GM18502 (cell line): ENCODE measurements at regions not wholly inside any gene's neighbourhood (a gene's known extent, or its start where the extent isn't known, plus 50 kb on each side); places are given as distances from the start of the nearest gene placed in this dataset.

ENCODE experiments used
- ATAC-seq: cut with Tn5 transposase; IDR thresholded peaks from one replicate; pipeline ENCODE4 v1.9.1; 2021; ENCODE audit warnings: mild to moderate bottlenecking; ENCODE audit not compliant: unreplicated experiment, poor library complexity

DNA sequence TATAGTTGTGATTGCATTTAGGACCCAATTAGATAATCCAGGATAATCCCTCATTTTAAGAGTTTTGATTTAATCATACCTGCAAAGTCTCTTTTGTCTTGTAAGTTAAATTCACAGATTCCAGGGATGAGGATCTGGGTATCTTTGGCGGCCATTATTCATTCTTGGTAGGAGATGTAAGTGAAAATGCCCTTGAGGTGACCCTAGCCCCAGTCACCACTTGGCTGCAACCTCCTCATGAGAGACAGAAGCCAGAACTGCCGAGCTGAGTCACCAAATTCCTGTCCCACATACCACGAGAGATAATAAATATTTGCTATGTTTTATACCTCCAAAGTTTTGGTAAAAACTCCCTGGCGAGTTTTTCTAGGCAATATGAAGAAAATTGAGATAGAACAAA, 389.4 kb downstream of the RFC3 start:
- no peak for ATAC-seq

GRCh38 chr13:34207872-34208271, 389.9 kb downstream of the RFC3 start:
- no peak for ATAC-seq

DNA sequence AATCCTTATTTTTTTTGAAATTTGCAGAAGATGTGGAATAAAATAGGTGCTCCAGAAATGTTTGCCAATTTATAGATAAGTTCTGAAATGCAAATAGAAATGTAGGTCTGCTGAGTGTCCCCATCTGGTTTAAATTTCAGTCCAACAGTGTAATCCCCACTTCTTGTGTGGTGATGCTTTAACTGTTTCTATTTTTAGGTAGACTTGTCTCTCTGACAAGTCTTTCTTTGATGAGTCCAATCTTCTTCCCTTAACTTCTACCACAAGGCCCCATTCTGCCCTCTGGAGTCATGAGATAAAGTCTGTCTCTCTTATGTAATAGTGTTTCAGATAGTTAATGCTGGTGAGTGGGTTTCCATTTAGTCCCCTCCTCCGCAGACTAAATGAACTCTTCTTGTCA, 390.4 kb downstream of the RFC3 start:
- no peak for ATAC-seq

DNA sequence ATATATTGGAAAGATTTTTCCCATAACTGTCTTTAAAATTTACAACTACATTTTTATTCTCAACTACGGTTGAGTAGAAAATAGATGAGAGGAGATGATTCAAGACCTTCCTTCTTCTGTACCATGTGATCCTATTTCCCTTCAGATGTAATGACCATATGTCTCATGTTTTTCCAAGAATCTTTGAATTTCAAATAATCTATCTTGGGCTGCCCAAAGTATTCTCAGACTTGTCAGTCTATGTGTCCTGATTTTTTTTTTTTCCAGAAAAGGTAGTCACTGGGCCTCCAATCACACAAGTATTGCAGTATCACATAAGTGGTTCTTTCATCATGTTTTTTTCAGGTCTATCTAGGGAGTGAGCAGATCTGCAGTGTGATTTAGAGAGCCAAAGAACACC, 392.4 kb downstream of the RFC3 start:
- no peak for ATAC-seq

- no peak for ATAC-seq
Observed at GRCh38 chr13:34214686-34215085, 396.7 kb downstream of the RFC3 start.

GRCh38 chr13:34216256-34216655, 398.3 kb downstream of the RFC3 start:
- no peak for ATAC-seq

- no peak for ATAC-seq
Observed at GRCh38 chr13:34217343-34218025, 399.5 kb downstream of the RFC3 start.

DNA sequence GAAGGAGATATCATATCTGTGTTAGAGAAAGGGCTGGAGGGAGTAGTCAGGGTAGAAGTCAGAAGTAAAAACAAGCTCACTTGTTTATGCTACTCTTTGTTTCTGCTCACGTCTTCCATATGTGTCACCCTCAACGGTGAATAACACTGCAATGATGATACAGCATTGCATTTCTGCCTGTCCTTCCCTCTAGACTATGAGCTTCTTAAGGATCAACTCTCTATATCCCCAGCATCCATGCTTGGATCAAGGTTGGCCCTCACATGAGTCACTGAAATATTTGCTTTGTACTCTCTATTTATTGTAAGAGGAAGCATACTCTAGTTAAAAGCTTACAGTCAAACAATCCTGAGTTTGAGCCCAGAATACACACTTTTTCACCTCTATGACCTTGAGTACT, 406.0 kb downstream of the RFC3 start:
- no peak for ATAC-seq

- no peak for ATAC-seq
Observed at GRCh38 chr13:34224877-34225276, 406.9 kb downstream of the RFC3 start.

DNA sequence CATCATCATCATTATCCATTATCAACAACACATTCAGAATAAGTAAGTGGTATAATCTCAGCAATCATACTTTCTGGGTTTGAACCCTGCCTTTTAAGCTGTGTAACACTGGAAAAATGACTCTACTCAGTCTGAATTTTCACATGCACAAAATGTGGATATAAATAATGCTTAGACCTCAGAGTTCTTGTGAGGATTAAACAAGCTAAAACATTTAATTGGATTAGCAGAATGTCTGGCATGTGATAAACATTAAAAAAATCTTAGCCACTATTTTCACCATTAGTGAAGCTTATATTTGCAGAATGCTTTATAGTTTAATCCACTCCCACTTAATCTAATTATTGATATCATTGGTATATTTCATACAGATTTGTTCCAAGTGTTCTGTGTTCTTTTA, 412.3 kb downstream of the RFC3 start:
- ATAC-seq = no peak

DNA sequence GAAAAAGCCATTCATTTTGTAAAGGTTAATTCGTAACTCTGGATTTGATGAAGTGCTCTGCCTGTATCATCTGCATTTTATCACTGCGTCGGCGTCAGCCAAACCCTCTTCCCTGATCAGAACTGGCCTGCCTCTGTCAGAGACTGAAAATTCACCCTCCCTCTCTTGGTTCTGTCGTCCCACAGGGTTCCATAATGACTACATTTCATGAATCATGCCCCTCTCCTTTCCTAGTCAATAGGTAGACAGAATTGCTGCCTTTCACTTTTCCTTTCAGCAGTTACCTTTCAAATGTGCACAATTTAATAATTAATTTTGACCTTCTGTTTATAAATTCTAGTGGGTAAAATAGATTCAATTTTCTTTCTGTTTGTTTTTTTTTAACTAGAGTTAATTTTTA, 423.4 kb downstream of the RFC3 start:
- ATAC-seq = no peak

DNA sequence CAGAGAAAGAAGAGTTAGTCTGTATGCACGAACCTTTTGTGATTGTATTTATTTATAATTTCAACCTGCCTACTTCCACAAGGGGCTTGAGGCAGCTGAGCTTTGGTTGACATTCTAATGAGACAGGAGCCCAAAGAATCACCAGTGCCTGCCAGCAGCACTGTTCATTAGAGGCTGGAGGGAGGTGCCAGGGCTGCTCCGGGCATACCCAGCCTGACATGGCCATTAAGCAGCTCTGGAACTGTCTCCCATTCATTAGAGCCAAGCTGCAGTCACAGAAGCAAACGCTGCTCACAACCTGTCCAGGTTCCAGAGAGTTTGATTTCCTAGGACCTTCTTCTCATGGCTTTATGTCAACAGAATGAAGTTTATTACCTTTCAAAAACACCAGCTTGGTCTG, 425.5 kb downstream of the RFC3 start:
- ATAC-seq = no peak

- no peak for ATAC-seq
Observed at GRCh38 chr13:34246511-34246910, 428.6 kb downstream of the RFC3 start.

GRCh38 chr13:34247596-34247995, 429.6 kb downstream of the RFC3 start:
- ATAC-seq = no peak

GRCh38 chr13:34249546-34250039, 431.6 kb downstream of the RFC3 start:
- ATAC-seq = no peak

DNA sequence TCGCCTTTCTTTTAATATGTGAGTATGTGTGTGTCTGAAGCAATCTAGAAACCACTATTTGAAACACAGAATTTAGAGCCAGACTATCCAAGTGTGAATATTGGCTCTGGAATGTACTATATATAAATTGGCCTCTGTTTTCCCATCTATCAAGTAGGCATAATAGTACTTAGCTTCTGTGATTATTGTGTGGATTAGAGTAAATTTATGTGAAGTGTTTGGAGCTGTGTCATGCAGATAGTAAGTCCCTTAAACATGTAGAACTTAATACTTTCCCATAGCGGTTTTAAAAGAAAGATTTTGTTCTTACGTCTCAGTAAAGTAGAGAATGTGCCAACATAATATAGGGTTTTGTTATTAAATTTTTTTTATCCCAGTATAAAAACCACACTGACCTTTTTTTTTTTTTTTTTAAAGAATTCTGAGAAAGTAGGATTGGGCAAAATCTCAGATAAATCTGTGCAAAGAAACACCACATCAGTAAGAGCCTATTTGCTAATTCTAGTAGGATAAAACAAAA, 432.3 kb downstream of the RFC3 start:
- no peak for ATAC-seq

DNA sequence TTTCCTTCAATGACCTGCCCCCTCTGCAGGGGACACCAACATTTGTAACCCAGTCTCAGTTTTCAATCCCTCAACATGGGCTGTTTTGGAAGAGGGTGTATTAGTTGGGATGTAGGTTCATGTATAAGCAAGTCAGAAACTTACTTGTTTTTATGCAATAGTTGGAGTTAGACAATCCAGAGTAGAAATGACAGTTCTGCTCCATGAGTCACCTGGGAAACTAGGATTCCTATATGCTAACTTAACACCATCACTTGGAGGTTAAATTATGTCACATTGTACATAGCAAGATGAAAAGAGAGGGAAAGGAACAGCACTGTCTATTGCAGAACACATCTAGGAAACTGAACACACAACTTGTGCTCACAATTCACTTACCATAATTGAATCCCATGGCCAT, 436.4 kb downstream of the RFC3 start:
- ATAC-seq = no peak

- no peak for ATAC-seq
Observed at GRCh38 chr13:34255711-34256110, 437.8 kb downstream of the RFC3 start.

- no peak for ATAC-seq
Observed at GRCh38 chr13:34256236-34256635, 438.3 kb downstream of the RFC3 start.

DNA sequence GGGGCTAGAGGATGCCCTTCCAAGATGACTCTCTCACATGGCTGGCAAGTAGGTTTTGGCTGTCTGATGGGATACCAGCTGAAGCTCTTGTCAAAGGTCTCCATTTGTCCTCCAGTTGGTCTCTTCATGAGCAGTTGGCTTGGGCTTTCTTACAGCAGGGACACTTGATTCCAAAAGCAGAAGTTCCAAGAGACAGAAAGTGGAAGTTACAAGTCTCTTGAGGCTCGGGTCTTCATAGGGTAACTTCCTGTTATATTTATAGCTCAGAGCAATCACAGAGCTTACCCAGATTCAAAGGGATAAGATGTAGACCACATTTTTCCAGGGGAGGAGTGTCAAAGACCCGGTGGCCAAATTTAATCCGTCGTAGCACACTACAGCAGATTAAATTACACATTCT, 440.0 kb downstream of the RFC3 start:
- no peak for ATAC-seq

DNA sequence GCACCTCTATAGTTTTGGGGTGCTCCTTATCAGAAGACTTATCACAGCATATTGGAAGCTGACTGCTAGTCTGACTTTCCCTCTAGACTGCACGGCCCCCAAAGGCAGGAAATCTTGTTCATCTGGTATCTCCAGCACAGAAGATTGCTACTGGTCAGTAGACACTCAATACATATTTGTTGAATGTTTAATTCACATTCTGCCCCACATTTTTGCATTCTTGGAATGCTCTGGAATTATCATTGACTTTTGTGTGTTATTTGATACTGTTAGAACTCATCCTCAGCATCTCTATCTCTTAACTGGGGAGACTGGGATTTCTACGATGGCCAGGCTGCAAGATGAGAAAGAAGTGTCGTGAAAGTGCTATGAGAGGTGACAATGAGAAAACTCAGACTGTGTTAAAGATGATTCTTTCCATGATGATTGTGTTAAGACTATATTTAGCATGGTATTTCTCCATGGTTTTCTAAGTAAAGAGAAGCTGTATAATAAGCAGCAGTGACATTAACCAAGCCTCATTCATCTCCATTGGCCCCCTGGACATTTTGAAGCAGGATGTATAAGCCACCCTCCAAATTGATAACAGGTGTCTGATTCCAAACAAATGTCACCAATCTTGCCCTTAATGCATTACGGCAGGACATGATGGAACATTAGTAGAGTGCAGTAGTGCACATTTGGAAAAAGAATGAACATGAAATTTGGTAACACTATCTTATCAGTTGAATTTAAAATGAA, 440.9 kb downstream of the RFC3 start:
- no peak for ATAC-seq

GRCh38 chr13:34263681-34264080, 445.7 kb downstream of the RFC3 start:
- ATAC-seq = no peak
